GM18867 (cell line): ENCODE measurements at regions not wholly inside any gene's neighbourhood (a gene's known extent, or its start where the extent isn't known, plus 50 kb on each side); places are given as distances from the start of the nearest gene placed in this dataset.
"Not testable (repeated sequence)": the region's sequence is repeated elsewhere in the genome, so short reads cannot be mapped to it uniquely, and the experiment has no call there.

ENCODE experiments used
- ATAC-seq: cut with Tn5 transposase; IDR thresholded peaks from one replicate; pipeline ENCODE4 v1.9.1; 2021; ENCODE audit warnings: mild to moderate bottlenecking, moderate library complexity; ENCODE audit not compliant: unreplicated experiment

DNA sequence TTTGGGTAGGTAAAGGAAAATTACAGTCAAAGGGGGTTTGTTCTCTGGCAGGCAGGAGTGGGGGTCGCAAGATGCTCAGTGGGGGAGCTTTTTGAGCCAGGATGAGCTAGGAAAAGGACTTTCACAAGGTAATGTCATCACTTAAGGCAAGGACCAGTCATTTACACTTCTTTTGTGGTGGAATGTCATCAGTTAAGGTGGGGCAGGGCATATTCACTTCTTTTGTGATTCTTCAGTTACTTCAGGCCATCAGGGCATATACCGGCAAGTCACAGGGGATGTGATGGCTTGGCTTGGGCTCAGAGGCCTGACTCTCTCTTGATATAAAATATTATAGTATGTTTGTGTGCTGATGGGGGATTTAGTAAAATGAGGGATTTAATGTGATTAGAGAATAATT is 151.4 kb upstream of the GK2 start:
- ATAC-seq, result not testable (repeated sequence)

DNA sequence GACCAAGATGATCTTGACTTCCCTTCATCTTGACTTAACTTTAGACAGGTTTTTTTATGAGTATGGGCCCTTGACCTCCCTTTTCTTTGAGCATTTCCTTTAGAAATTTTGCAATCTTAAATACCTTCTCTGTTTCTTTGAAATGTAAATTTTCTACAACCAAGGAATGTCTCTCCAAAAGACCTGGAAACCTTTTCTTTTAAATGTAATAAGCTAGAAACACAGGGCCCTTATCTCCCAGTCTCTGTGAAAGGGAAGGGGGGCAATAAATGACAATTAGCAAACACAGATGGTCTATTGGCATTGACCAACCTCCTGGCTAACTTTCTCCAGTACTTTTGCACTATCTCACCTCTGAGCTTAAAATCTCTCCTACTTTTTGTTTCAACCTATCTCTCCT is 144.3 kb upstream of the GK2 start:
- ATAC-seq, result no peak

GRCh38 chr4:79551555-79551954 is 143.5 kb upstream of the GK2 start:
- ATAC-seq, result no peak

GRCh38 chr4:79547851-79548250 is 139.8 kb upstream of the GK2 start:
- ATAC-seq, result no peak

DNA sequence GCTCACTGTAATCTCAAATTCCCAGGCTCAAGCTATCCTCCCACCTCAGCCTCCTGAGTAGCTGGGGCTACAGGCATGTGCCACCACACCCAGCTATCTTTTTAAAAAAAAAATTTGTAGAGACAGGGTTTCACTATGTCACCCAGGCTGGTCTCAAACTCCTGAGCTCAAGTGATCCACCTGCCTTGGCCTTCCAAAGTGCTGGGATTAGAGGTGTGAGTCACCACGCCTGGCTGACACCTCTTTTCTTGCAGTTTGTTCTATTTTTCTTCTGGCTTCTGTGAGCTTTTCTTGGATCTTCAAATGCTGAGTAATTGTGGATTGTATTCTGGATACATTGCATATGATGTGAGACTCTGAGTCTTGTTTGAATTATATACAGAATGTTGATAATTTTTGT is 137.3 kb upstream of the GK2 start:
- ATAC-seq, result not testable (repeated sequence)

- no peak for ATAC-seq
Measured at GRCh38 chr4:79540143-79540542, 132.1 kb upstream of the GK2 start.

DNA sequence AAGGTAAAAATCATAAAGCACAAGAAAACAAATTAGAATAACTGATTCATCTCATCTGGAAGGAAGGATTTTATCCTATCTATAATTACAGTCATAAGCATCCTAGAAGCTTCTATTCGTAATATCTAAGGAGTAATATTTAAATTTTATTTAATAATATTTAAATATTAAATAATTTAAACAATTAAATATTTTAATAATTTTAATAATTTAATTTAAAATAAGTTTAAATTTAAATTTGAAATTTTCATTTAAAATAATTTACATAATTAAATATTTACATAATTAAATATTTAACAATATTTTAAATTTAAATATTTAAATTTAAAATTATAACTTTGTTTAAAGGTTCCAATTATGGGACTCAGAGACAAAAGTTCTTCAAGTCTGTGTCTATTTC is 127.5 kb upstream of the GK2 start:
- ATAC-seq, result no peak

GRCh38 chr4:79528241-79528706 is 120.2 kb upstream of the GK2 start:
- ATAC-seq, result no peak

GRCh38 chr4:79526641-79527565 is 118.9 kb upstream of the GK2 start:
- no peak for ATAC-seq

GRCh38 chr4:79516114-79516513 is 108.1 kb upstream of the GK2 start:
- ATAC-seq, result no peak

GRCh38 chr4:79514621-79515329 is 106.7 kb upstream of the GK2 start:
- no peak for ATAC-seq

- no peak for ATAC-seq
Measured at GRCh38 chr4:79513576-79513975, 105.5 kb upstream of the GK2 start.

DNA sequence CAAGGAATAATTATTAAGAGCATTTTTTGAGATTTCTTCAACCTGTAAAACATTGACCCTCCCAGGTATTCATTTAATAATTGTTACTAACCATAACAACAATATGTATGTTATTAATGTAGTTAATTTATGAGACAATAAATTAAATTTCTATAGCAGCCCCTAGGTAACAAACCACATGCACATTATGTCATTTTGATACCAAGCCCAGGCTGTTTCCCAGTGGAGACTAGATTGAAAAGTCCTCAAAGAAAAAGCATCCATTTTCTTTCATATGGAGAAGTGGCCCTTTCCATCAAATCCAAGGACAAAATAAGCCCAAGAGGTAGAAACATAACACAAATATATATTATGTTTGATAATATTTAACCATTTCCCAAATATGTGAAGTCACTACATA is 104.3 kb upstream of the GK2 start:
- ATAC-seq, result no peak

DNA sequence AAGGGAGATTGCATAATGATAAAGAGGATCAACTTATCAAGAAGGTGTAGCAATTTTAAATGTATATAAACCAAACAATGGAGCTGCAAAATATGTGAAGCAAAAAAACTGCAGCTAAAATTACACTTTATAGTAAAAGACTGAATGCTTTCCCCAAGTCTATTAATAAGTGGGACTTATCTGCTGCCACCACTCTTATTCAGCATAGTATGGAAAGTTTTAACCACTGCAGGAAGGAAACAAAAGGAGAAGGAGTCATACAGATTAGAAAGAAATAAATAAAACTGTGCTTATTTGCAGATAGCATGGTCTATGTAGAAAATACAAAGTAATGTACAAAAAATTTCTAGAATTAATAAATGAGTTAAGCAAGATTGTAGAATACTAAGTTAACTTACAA is 94.1 kb upstream of the GK2 start:
- ATAC-seq, result no peak

- no peak for ATAC-seq
Measured at GRCh38 chr4:79498282-79498681, 90.3 kb upstream of the GK2 start.

DNA sequence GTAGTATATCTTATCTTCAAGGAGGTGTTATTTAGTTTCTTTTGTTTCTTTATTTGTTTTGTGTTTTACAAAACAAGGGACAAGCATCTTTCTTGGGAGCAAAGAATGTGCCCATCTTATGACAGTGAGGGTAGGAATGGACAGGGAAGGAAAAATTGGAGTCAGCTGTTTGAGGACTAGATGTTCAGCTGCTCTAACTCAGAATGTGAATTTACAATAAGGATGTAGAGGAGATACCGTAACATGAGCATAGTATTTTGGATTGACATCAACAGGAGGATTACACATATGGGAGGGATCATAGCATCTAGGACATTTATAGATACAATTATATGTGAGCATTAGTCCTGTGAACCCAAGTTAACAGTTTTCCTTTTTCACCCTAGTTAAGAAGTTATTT is 89.0 kb upstream of the GK2 start:
- no peak for ATAC-seq

GRCh38 chr4:79495447-79495846 is 87.4 kb upstream of the GK2 start:
- no peak for ATAC-seq

GRCh38 chr4:79492148-79492547 is 84.1 kb upstream of the GK2 start:
- no peak for ATAC-seq

- ATAC-seq, result no peak
Measured at GRCh38 chr4:79489506-79489905, 81.5 kb upstream of the GK2 start.

GRCh38 chr4:79476196-79476595 is 68.2 kb upstream of the GK2 start:
- no peak for ATAC-seq

GRCh38 chr4:79473439-79473724 is 65.4 kb upstream of the GK2 start:
- ATAC-seq, result no peak

DNA sequence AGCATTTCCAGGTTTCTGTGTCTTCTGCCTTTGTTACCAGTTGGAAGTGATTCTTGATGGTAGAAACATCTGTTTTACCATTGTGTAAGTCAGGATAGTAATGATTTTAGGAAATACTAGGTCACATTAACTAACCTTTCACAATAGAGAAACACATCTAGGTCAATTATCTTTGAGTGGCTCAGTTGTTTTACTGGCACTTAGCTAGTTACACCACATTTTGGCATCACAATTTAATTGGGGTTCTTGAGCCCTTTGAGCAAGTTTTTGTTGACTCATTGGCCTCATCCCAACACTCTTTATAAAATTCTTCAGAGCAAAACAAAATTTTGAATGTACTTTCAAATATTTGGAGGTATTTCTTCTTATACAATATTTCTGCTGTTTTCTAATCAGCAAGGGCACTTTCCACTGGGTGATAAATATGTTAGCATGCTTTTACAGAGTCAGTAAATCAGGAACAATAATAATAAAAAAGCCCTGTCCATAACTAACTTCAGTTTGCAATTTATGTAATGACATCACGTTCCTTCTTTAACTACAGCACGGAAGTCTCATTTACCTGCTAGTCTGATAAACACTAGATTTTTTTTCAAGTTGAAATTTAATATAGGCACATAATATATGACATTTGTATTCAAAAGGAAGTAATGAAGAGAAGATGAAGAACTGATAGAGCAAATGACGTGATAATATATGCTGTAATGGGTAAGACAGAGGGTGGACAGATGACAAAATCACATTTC is 64.8 kb upstream of the GK2 start:
- no peak for ATAC-seq
